ENCODE measurements at regions not wholly inside any gene's neighbourhood (a gene's known extent, or its start where the extent isn't known, plus 50 kb on each side); places are given as distances from the start of the nearest gene placed in this dataset.
A peak's percentile ranks its signal among the peaks of the same experiment; 100 is the strongest.

DNA sequence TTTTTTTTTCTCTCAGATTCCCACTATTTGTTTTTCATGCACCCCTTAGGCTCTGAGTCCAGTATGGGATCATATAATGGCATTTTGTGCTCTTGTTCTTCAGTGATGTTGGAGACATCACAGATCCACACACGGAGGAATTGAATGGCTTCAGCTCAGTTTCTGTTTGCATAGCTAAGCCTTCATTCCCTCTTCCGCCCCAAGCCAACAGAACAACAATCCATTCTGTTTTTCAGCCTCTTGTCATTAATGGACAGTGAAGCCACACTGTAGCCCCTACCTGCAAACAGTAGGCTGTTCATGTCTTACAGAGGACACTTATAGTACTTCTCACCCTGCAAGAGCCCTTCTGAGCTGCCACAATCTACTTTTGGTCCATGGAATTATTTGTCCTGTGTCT is 64.0 kb upstream of the ZSWIM2 start:
- no peak overlapping the region for H3K4me3 Mint-ChIP-seq
- H3K4me2 ChIP-seq (replicated peaks; ENCODE audit: extremely low read depth, low read length, poor library complexity, severe bottlenecking), result no peak overlapping the region
- peaks cover 0 to 2% (median 0%) of the 10 kb centered on the region in 3 donors for H3K27me3 Mint-ChIP-seq (ENCODE audit: low read depth in 3 of 3)
- H3K36me3 Mint-ChIP-seq, result no peaks in the 10 kb centered on the region
- peaks cover 2% of the 10 kb centered on the region for H3K4me1 Mint-ChIP-seq
- H3K27ac ChIP-seq (ENCODE audit: low read depth in 1 of 2, low read length in 2 of 2), result no peak overlapping the region
- H3K9me3 ChIP-seq (replicated peaks in 1 of 2; ENCODE audit: control insufficient read depth in 1 of 2, insufficient read depth in 1 of 2, low read length in 2 of 2), result no peaks in the 10 kb centered on the region
- no peak overlapping the region for H3K4me3 ChIP-seq (replicated peaks in 1 of 3; ENCODE audit: low read depth in 2 of 3, low read length in 3 of 3)
- intact Hi-C loops (cut with micrococcal nuclease), result no loop called here
- H3K27ac Mint-ChIP-seq, result no peak overlapping the region
- DNase-seq, result no peak
- no peaks in the 10 kb centered on the region for H4K20me1 ChIP-seq (ENCODE audit: insufficient read depth, low read length)
- 96% methylated on average over 2 of the region's 2 CpGs for WGBS (ENCODE audit: insufficient coverage)
- H3K36me3 ChIP-seq (replicated peaks in 1 of 2; ENCODE audit: control insufficient read depth in 1 of 2, insufficient read depth in 2 of 2, low read length in 2 of 2), result no peaks in the 10 kb centered on the region
- H3K79me2 ChIP-seq (ENCODE audit: insufficient read depth, low read length), result no peaks in the 10 kb centered on the region
- no peaks in the 10 kb centered on the region for H3K27me3 ChIP-seq (ENCODE audit: control insufficient read depth in 2 of 2, insufficient read depth in 2 of 2, low read length in 2 of 2)
- no peaks in the 10 kb centered on the region for H3K4me1 ChIP-seq (ENCODE audit: control insufficient read depth in 1 of 2, insufficient read depth in 2 of 2, low read length in 2 of 2)
- H2AFZ ChIP-seq (ENCODE audit: insufficient read depth, low read depth, low read length, poor library complexity, severe bottlenecking), result peak overlapping the region; percentile 16
- H3K9me3 Mint-ChIP-seq, result peaks cover 0 to 2% (median 0%) of the 10 kb centered on the region in 7 donors
- TF ChIP-seq, protein P1, sequence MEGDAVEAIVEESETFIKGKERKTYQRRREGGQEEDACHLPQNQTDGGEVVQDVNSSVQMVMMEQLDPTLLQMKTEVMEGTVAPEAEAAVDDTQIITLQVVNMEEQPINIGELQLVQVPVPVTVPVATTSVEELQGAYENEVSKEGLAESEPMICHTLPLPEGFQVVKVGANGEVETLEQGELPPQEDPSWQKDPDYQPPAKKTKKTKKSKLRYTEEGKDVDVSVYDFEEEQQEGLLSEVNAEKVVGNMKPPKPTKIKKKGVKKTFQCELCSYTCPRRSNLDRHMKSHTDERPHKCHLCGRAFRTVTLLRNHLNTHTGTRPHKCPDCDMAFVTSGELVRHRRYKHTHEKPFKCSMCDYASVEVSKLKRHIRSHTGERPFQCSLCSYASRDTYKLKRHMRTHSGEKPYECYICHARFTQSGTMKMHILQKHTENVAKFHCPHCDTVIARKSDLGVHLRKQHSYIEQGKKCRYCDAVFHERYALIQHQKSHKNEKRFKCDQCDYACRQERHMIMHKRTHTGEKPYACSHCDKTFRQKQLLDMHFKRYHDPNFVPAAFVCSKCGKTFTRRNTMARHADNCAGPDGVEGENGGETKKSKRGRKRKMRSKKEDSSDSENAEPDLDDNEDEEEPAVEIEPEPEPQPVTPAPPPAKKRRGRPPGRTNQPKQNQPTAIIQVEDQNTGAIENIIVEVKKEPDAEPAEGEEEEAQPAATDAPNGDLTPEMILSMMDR (IDR thresholded peaks at IDR 0.05), result no peak
- H3K9ac ChIP-seq (ENCODE audit: insufficient read depth, low read length, poor library complexity, severe bottlenecking), result no peak overlapping the region

DNA sequence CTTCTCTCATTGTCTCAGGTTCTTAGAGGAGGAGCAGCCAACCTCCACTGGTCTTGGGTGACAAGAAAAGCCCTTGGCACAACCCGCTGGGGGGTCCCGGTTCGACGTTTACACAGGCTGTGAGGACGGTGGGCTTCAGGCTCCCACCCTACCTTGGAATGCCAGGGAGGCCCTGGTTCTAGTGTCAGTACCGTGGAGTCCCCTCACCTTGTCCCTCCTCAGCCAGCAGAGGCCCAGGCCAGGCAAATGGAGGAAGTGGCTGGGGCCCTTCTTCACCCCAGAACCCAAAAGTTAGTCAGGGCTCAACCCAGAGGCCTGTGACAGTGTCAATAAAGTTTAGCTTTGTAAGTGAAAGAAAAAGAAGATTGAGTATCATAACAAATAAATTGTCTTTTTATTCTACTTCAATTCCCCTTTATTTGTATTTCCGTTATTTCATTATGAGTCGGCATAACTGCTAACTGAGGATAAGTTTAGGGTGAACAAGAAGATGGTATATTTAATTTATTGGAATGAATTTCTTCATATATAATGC is 62.6 kb upstream of the ZSWIM2 start:
- peaks cover 0 to 2% (median 0%) of the 10 kb centered on the region in 7 donors for H3K9me3 Mint-ChIP-seq
- peaks cover 2% of the 10 kb centered on the region for H3K4me1 Mint-ChIP-seq
- no peaks in the 10 kb centered on the region for H4K20me1 ChIP-seq (ENCODE audit: insufficient read depth, low read length)
- H3K9me3 ChIP-seq (replicated peaks in 1 of 2; ENCODE audit: control insufficient read depth in 1 of 2, insufficient read depth in 1 of 2, low read length in 2 of 2), result no peaks in the 10 kb centered on the region
- H2AFZ ChIP-seq (ENCODE audit: insufficient read depth, low read depth, low read length, poor library complexity, severe bottlenecking), result no peak overlapping the region
- no peaks in the 10 kb centered on the region for H3K4me1 ChIP-seq (ENCODE audit: control insufficient read depth in 1 of 2, insufficient read depth in 2 of 2, low read length in 2 of 2)
- WGBS (ENCODE audit: insufficient coverage), result 97% methylated on average over 4 of the region's 8 CpGs
- H3K27me3 ChIP-seq (ENCODE audit: control insufficient read depth in 2 of 2, insufficient read depth in 2 of 2, low read length in 2 of 2), result no peaks in the 10 kb centered on the region
- no peaks in the 10 kb centered on the region for H3K36me3 Mint-ChIP-seq
- no peaks in the 10 kb centered on the region for H3K36me3 ChIP-seq (replicated peaks in 1 of 2; ENCODE audit: control insufficient read depth in 1 of 2, insufficient read depth in 2 of 2, low read length in 2 of 2)
- intact Hi-C loops (cut with micrococcal nuclease), result no loop called here
- peaks cover 0 to 2% (median 0%) of the 10 kb centered on the region in 3 donors for H3K27me3 Mint-ChIP-seq (ENCODE audit: low read depth in 3 of 3)
- no peak overlapping the region for H3K9ac ChIP-seq (ENCODE audit: insufficient read depth, low read length, poor library complexity, severe bottlenecking)
- no peak overlapping the region for H3K27ac ChIP-seq (ENCODE audit: low read depth in 1 of 2, low read length in 2 of 2)
- no peaks in the 10 kb centered on the region for H3K79me2 ChIP-seq (ENCODE audit: insufficient read depth, low read length)
- no peak overlapping the region for H3K4me3 ChIP-seq (replicated peaks in 1 of 3; ENCODE audit: low read depth in 2 of 3, low read length in 3 of 3)
- no peak overlapping the region for H3K4me3 Mint-ChIP-seq
- H3K4me2 ChIP-seq (replicated peaks; ENCODE audit: extremely low read depth, low read length, poor library complexity, severe bottlenecking), result no peak overlapping the region
- DNase-seq, result no peak
- TF ChIP-seq, protein P1 (IDR thresholded peaks at IDR 0.05), result no peak
- no peak overlapping the region for H3K27ac Mint-ChIP-seq
